Middle frontal gyrus (tissue), 1 donor: ENCODE measurements at regions not wholly inside any gene's neighbourhood (a gene's known extent, or its start where the extent isn't known, plus 50 kb on each side); places are given as distances from the start of the nearest gene placed in this dataset.

Experiments
- DNase-seq: peaks from one replicate; pipeline ENCODE4 v3.0.0-alpha.2; 2015; ENCODE audit warnings: low spot score; ENCODE audit errors: extremely low spot score

DNA sequence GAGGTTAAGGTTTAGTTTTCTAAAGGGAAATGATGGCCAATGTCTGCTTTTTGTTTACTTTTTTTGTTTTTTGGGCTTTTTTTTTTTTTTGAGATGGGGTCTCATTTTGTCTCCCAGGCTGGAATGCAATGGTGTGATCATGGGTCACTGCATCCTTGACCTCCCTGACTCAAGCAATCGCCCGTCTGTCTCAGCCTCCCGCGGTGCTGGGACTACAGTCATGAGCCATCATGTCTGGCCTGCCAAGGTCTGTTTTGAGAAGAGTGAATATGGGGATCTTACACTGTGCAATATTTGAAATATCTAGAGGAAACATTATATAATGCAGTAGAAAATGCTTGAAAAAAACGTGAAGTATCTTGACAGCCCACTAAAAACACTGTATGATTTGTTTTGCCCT lies 162.5 kb downstream of the GASK1B start:
- no peak for DNase-seq

DNA sequence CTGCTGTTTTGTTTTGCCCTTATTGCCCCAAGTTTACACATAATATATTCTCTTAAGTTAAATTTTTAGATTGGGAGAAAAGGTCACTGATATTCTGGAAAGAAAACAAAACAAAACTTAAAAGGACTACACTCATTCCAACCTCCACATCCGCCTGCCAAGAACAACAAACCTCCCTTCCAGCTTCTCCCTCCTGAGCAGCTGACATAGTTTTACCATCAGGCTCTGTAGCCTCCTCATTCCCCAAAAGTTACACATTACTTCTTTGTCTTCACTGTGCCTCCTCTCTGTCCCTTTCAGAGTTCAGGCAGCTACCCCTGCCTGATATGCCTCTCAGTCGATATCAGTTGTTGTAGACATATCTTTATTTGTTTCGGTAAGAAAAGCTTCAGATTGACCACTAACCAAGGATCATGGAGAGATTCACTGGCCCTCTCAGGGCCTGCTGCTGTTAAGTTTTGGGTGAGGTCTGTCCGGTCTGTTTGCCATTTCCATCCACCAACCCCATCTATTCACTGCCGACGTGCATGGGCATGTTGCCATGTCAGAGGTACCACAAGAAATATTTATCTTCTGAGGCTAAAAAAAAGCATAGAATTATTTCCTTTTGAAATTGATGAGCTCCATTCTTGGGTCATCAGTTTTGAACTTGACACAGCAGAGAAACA lies 164.1 kb downstream of the GASK1B start:
- DNase-seq: no peak

DNA sequence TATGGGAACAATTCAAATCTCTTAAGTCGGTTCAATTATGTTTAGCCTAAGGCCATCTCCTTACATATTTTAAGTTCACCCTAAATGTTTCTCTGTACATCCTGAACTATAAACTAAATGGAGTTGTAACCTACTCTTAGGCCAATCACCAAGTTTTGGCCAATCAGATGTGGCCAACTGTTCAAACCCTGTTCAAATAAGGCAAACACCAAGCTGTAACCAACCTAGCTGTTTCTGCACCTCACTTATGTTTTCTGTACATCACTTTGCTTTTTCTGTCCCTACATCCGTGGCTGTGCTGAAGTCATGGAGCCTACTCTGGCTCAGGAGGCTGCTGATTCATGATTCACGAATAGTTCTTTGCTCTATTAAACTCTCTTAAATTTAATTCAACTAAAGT lies 165.3 kb downstream of the GASK1B start:
- no peak for DNase-seq

DNA sequence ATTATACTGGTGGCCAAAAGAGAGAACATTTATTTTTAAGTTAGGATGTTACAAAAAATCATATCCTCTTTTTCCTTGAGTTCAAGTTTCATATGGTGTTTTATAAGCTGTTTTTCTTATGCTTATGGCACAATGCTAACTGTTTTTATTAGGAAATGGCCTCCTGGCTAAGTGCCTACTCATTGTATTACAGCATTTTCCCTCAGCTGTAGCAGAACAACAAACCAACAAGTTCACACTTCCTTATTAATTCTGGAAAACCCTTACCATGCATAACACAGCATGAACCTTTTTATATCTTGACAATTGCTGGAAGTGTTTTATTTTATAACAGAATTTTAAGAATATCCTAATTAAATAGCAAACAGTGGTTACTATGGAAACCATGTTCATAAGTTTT lies 165.8 kb downstream of the GASK1B start:
- no peak for DNase-seq

DNA sequence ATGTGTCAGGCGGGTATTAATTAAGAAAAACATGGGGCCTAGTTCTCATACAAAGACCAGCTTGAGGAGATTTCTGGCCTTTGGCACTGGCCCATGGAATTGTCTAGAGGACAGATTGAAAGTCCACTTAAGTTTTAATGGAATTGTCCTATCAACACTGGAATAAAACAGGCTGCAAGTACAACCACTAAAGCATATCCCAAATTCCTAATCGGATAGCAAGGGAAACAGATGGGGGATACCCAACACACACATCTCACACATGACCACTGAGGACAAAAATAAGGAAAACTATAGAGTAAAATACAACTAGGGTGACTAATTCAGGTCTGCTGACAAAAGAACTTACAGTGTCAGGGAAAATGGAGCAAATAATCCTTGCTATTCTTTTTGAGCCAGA lies 167.8 kb downstream of the GASK1B start:
- DNase-seq: no peak

DNA sequence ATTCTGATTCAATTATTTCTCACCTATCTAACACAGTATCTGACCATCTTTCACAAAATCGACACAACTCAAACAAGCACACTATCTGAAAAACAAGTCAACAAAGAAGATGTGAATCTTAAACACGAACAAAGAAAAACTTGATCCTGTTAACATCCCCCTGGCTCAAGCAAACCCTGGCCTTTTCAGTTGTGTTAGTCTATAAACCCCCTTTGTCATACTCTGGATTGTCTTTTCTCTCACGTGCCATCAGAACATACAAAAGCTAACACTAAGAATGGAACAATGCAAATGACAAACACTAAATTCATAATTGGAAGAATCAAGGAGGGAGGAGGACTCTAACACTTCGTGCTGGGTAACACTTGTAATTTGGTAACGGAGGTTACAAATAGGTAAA lies 168.7 kb downstream of the GASK1B start:
- DNase-seq: no peak

DNA sequence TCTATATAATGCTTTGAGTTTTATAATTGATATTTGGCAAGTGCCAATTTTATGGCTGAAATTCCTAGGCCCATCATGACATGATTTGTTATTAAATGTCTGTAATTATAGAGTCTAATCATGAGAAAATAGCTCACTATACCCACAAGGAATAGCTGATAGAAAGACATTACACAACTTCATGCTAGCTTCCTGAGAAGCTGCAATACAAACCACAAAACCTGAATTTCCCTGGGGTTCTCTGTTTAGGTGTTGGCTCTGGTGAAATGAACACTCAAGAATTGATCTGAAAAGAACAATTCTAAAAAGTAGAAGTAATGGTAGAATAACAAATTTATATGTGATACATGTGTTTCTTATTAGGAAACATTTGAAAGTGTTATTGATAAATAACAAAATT lies 169.6 kb downstream of the GASK1B start:
- DNase-seq: no peak

DNA sequence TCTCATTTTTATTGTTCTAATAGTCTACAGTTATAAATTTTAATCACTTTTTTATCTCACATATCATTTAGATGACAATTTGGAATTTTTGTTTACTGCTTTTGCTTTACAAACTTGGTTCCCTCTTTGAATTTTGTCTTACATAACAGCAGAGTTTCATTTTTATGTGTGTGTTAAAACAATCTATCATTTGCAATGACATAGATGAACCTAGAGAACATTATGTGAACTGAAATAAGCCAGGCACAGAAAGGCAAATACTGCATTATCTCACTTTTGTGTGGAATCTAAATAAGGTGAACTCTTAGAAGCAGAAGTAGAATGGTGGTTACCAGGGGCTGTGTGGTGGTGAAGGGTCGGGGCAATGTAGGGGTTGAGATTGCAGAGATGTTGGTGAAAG lies 170.7 kb downstream of the GASK1B start:
- DNase-seq: no peak

DNA sequence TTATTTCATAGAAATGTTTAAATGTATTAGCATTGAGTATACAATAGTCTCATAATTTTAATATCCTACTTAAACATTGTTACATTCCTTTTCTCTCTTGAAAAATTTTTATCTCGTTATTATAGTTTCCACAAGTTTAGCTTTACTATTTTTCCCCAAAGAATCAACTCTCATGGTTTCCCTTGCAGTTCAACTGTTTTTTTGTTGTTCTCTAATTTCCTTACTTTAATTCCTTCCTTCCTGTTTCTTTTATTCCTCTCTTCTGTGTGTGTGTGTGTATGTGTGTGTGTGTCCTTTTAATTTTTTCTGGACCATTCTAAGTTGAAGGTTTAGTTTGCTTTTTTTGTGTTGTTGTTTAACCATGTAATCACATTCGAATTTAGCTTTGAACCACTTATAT lies 171.1 kb downstream of the GASK1B start:
- no peak for DNase-seq

DNA sequence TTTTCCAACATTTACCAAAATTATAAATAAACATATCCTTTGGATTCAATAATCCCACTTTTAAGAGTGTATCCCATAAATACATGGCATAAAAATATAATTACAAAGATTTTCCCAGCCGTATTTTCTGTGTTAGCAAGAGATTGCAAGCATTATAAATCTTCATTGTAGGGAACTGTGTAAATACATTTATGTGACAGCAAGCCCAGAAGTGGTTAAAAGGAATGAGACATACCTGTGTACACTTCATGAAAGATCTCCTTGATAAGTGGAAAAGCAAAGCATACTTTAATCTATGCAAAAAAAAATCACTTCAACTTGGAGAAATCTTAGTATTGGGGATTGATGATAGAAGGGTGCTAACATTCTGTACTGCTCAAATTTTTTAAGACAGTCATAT lies 173.1 kb downstream of the GASK1B start:
- no peak for DNase-seq

DNA sequence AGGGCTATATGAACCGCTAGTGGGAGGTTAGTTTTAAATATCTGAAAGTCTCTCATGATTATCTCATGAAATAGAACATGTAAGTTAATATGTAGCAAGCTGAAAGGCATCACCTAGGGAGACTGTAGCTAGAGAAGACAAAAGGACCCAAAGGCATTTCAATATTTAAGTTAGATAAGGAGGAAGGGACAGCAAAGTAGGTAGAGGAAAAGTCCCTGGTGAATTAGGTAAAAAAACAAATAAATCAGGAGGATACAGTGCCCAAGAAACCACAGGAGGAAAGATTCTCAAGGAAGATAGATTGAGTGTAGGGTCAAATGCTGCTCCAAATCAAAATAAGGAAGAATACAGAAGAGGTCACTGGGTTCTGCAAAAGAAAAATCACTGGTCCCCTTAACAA lies 175.5 kb downstream of the GASK1B start:
- no peak for DNase-seq

DNA sequence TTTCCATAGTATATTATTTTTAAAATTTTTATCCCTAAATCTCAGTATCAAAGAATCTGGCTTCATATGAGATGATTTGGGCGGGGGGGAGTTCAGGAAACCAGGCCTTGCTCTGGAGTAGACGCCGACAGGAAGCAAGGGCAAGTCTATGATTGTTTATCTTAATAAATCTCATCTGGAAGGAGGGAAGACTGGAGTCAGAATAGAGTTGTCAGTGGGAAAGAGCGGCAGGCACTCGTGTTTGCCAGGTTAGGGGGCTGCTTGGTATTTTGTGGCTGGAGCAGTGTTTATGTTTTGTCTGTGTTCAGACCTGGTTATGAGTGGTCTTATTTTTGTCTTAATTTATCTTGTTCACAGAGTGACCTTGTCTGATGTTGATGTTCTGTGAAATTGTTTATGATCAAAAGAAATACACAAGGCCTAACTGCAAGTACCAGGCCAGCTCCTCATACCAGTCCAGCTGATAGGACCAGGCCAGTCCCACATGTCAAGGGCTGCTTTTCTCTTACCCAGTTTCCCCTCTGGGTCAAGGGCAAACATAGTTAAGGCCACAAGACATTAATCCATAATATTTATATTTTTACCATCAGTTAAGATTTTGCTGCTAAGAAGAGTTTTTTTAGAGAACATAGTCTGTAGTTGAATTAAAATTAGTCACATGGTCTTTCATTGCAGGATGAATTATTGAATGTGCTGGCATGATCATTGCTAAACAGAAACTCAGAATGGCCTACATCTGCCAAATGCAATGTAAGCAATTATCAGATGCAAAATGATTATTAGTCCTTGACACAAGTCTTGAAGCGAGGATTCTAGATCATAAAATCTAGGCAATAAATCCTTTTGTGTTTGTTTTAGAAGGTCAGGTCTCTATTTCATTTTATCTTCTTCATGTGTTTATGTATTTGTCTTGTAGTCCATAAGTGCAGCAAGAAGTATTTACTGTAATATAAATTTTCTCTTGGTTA lies 176.5 kb downstream of the GASK1B start:
- no peak for DNase-seq

DNA sequence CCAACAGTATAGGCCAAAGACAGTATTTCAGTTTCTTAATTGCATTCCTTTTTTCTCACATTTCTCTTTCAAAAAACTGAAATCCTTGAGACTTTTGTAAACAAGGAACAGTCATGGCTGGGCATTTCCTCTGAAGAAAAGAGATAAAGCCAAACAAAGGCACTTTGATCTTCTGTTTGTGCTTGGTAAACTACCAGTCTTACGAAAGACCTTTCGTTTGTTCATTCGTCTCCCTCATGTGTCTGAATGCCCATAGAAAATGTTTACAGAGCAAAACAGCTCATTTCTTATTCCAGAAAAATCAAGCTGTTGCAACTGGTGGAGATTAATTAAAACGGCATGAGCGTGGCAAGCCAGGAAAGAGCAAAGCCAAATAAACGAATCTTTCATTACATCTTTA lies 178.0 kb downstream of the GASK1B start:
- DNase-seq: no peak

DNA sequence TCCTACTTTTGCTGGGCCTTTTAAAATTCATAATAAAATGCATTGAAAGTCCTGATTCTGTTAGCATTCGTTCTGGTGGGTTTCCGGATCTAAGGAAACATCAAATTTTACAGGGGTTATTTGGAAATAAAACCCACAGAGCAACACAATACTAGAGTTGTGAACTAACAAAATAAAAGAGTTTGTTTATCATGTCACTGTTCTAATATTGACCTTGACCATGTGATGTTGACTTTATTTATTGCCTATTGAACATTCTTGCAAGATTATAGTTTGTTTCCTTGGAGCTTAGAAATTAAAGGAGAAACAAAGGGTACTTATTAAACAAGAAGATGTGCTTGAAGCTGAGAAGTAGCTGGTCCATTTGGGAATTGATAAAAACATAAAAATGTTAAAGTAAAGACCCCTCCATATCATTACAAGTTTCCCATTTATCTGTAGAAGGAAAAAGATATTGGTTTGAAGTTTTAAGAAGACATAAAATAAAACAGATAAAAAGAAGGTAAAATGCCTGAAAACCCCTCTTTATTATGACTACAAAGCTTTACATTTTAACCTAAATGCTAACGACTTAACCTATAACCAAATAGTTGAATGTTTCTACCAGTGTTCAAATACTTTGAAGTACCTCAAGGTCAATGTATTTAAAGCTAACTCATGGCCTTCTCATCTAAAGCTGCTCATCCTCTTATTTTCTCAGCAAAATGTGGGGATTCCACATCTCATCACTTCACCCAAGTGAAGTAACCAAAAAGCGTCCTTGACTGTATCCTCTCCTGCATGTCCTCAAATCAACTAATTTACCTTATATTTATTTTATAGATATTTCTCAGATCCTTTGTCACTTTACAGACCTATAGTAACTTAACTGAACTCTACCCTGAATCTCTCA lies 179.6 kb downstream of the GASK1B start:
- no peak for DNase-seq

DNA sequence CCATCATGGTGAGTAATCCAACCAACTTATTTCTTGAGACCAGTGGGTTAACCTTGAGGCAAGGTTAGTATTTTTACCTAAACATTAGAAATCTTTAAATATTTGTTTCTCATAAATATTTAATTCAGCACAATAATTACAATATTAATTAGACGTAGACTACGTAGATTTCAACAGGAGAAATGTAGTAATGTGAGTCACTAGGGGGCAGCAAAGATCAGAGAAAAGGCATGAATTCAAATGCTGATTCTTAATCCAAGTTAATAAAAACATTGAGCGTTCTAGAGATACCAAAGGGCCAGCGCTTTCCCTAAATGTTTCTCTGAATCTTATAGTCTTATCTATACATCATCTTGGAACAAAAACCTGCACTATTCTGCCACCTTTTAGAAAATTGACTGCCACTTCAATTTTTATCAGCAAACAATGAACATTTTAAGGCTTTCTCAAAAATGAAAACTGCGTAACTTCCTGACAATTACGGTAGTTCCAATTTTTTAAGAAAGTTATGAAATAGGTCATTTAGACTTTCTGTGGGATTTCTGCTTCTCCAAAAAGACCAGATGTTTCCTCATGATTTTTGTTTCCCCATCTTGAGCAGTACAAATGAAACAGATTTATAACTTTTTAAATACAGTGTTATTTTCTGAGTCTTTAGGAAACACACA lies 180.7 kb downstream of the GASK1B start:
- peak; percentile 81 for DNase-seq

DNA sequence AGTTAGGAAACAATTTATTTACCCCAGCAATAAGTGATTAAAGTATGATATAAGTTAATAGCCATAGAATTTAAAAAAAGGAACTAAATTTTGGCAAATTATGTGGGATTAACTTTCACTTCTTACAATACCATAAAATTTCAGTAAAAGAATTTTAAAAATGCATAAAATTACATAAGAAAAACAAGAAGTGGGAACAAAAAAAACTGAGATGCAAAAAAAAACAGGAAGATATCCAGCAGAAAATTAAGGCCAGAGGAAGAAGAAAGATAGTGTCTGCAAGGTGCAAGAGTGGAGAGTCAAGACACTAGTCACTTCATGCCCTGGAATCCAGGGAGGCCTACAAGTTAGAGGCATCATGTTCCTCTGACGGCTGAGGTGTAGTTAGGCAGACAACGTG lies 184.2 kb downstream of the GASK1B start:
- DNase-seq: no peak

DNA sequence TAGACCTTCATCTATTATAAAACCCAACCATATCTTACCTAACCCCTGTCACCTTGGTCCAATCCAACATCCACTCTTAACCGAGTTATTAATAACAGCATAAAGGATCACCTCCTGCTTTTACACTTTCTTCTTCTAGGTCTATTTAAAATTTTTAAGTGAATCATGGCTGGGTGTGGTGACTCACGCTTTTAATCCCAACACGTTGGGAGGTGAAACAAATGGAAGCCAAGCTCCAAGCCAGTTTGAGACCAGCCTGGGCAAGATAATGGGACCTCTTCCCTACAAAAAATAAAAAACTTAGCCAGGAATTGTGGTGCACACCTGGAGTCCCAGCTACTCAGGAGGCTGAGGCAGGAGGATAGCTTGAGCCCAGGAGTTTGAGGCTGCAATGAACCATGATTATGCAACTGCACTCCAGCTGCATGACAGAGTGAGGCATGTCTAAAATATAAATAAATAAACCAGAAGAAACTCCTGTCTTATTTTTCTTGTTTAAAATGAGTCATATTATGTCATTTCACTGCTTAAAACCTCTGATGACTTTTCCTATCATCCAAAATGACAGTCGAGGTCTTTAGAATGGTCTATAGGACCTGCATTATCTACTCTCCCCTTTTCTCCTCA lies 188.4 kb downstream of the GASK1B start:
- no peak for DNase-seq

DNA sequence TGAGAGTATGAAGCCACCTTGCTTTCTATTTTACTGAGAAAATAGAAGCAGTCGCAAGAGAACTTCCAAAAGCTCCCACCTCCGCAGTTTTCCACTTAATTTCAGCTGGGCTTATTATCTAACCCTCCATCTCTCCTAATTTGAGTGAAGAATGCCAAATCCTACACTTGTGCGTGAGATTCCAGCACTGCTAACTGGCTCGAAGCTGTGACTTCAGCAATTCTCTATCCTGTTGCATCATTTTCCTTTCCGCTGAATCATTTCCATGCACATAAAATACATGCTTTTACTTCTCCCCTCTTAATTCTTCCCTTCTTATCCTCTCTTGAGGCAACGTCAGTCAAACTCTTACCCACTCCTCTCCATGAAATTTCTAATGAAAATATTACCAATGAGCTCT lies 189.5 kb downstream of the GASK1B start:
- DNase-seq: no peak

DNA sequence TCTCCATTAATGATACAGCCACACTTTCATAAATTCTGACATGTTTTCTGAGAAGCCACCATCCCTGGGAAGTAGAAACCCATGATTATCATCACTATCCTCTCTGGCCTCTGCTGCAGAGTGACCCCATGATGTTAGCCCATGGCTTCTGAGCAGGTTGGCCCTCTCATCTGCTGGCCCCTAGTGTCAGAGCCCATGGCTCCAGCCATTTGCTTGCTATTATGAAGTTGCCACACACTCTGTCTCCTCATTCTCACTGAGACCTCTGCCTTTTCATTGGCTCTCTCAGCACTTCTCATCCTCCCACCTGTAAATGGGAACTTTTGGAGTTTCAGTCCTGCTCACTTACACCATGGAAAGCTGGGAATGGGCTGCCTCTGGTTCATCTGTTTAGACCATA lies 192.7 kb downstream of the GASK1B start:
- DNase-seq: no peak

DNA sequence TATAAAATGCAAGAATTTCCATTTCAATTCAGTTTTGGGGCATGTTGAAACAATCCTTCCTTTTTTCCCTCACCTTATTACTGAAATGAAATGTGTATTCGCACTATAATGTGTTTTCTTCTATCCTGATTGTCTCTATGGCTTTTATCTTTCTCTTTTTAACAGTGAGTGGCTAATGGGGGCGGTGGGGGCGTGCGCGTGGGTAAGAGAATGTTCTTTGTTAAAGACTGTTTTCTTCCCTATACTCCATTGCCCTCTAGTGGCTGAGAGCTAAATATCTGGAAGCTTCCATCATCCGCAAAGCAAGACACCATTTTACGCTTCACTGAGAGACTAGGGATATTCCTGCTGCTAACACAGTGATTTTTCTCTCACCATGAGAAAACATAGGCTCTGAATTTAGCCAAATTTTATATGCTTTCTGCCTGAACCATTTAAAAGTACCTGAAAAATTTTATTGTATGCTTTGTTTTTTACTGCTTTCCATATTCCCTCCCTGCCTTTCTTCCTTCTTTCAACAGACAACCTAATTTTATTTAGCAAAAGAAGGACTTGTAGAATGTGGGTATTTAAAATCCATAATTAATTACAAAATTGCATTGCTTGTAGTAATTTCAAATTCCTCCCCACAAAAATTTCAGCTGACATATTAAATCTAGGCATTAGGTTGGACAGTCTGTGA lies 194.0 kb downstream of the GASK1B start:
- DNase-seq: peak; percentile 82
